CD4-positive, alpha-beta T cell (primary cell): ENCODE measurements at regions not wholly inside any gene's neighbourhood (a gene's known extent, or its start where the extent isn't known, plus 50 kb on each side); places are given as distances from the start of the nearest gene placed in this dataset.

Source experiments
- ATAC-seq: fragments of 200-7000 bp; cut with Tn5 transposase; one replicate; pipeline ENCODE4 v1.10.0; 2022; ENCODE audit warnings: mild to moderate bottlenecking; ENCODE audit not compliant: poor library complexity
- CTCF ChIA-PET: fragments of 350-600 bp; sonication (Branson Sonifier 250); formaldehyde crosslinking; loops from one replicate; lab custom pipeline; 2021; ENCODE audit warnings: antibody characterized with exemption, inconsistent platforms; lab: Charles Lee
- POLR2A ChIA-PET: fragments of 350-600 bp; sonication (Branson Sonifier 250); formaldehyde crosslinking; loops from one replicate; lab custom pipeline; 2021; ENCODE audit warnings: antibody characterized with exemption, inconsistent platforms; lab: Charles Lee
- DNase-seq, 14 experiments: peaks; one replicate each; pipeline ENCODE4 v3.0.0-alpha.2; 2013 to 2020; ENCODE audit warnings: mixed read lengths in 2 of 14
- H3K27ac ChIP-seq, 2 donors: one replicate each; pipeline versions ENCODE4 v1.5.1 to v1.7.0; 2013; ENCODE audit warnings: low read length in 2 of 2, low read depth in 1 of 2, mild to moderate bottlenecking in 1 of 2
- H3K27me3 ChIP-seq, 2 experiments: 1 replicate in 1 of 2; 2 replicates in 1 of 2; pipeline versions ENCODE4 v1.6.1 to v1.7.0; 2013; ENCODE audit warnings: low read length in 2 of 2, control low read depth in 1 of 2, mild to moderate bottlenecking in 1 of 2, moderate library complexity in 1 of 2; ENCODE audit not compliant: insufficient read depth in 2 of 2, control insufficient read depth in 1 of 2
- H3K36me3 ChIP-seq: one replicate; pipeline ENCODE4 v1.6.1; 2013; ENCODE audit warnings: low read length, control low read depth; ENCODE audit not compliant: insufficient read depth
- H3K4me1 ChIP-seq: one replicate; pipeline ENCODE4 v1.6.1; 2013; ENCODE audit warnings: low read length, control low read depth; ENCODE audit not compliant: insufficient read depth
- H3K4me3 ChIP-seq: one replicate; pipeline ENCODE4 v1.5.1; 2013; ENCODE audit warnings: mild to moderate bottlenecking, low read length, moderate library complexity
- H3K9me3 ChIP-seq, 2 experiments: 1 replicate in 1 of 2; 2 replicates in 1 of 2; pipeline versions ENCODE4 v1.6.1 to v1.7.0; 2013; ENCODE audit warnings: low read length in 2 of 2, mild to moderate bottlenecking in 2 of 2, control low read depth in 1 of 2, moderate library complexity in 1 of 2; ENCODE audit not compliant: control insufficient read depth in 1 of 2, insufficient read depth in 1 of 2
- H3K27ac Mint-ChIP-seq: one replicate; pipeline ENCODE4 v1.8.0; 2020; ENCODE audit warnings: mixed read lengths
- H3K27me3 Mint-ChIP-seq: one replicate; pipeline ENCODE4 v1.8.0; 2021; ENCODE audit warnings: mixed read lengths
- H3K36me3 Mint-ChIP-seq: one replicate; pipeline ENCODE4 v1.8.0; 2021; ENCODE audit warnings: low read depth, mixed read lengths
- H3K4me1 Mint-ChIP-seq: one replicate; pipeline ENCODE4 v1.8.0; 2021; ENCODE audit warnings: low read depth, mixed read lengths
- H3K4me3 Mint-ChIP-seq: one replicate; pipeline ENCODE4 v1.8.0; 2020; ENCODE audit warnings: mild to moderate bottlenecking, mixed read lengths
- H3K9me3 Mint-ChIP-seq: one replicate; pipeline ENCODE4 v1.8.0; 2020; ENCODE audit warnings: mixed read lengths
- intact Hi-C, 2 experiments: fragments of 100-400 bp; cut with DNase I in 1 of 2; cut with micrococcal nuclease in 1 of 2; formaldehyde crosslinking; loops; one replicate each; pipeline versions ENCODE4 v1.15.1 to v1.9.0; 2023 to 2025; cut with DNase I, micrococcal nuclease
- TF ChIP-seq, protein P1 (sequence below): fragments of 200-600 bp; IDR thresholded peaks from one replicate; pipeline ENCODE4 v1.8.0; 2022; ENCODE audit warnings: antibody characterized with exemption, mild to moderate bottlenecking

DNA sequence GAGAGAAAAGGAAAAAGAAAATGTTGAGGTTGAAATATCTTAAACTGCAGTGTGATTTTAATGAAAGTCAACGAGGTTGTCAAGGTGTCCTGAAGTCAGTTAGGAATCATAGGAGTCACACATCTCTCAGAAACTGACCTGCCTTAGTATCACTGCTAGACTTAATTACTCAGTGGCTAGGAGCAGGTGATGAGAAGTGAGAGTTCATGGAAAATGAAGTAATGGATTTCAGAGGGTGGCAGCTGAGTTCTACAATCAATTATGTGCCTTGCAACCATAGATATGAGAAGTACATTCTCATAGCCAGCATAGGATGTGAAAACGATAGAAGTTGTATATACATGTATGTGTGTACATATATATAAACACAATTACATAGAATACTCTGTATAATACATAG is 1269.7 kb downstream of the FSTL5 start:
- Mint-ChIP-seq H3K9me3 (peaks cover 9% of the 10 kb centered on the region), H3K36me3 (no peaks in the 10 kb centered on the region), H3K27ac (no peak overlapping the region), H3K27me3 (no peaks in the 10 kb centered on the region), H3K4me3 (no peak overlapping the region), H3K4me1 (no peaks in the 10 kb centered on the region)
- Histone ChIP-seq H3K36me3 (no peaks in the 10 kb centered on the region), H3K9me3 (peaks cover 0 to 15% of the 10 kb centered on the region in 2 experiments), H3K27ac (no peak overlapping the region), H3K4me1 (no peaks in the 10 kb centered on the region), H3K27me3 (no peaks in the 10 kb centered on the region), H3K4me3 (no peak overlapping the region)
- ChIA-PET POLR2A (no interaction called here), CTCF (no interaction called here)
- no peak for DNase-seq
- ATAC-seq, result no peak
- TF ChIP-seq, protein P1, sequence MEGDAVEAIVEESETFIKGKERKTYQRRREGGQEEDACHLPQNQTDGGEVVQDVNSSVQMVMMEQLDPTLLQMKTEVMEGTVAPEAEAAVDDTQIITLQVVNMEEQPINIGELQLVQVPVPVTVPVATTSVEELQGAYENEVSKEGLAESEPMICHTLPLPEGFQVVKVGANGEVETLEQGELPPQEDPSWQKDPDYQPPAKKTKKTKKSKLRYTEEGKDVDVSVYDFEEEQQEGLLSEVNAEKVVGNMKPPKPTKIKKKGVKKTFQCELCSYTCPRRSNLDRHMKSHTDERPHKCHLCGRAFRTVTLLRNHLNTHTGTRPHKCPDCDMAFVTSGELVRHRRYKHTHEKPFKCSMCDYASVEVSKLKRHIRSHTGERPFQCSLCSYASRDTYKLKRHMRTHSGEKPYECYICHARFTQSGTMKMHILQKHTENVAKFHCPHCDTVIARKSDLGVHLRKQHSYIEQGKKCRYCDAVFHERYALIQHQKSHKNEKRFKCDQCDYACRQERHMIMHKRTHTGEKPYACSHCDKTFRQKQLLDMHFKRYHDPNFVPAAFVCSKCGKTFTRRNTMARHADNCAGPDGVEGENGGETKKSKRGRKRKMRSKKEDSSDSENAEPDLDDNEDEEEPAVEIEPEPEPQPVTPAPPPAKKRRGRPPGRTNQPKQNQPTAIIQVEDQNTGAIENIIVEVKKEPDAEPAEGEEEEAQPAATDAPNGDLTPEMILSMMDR, result no peak
- intact Hi-C loops, result no loop called here

DNA sequence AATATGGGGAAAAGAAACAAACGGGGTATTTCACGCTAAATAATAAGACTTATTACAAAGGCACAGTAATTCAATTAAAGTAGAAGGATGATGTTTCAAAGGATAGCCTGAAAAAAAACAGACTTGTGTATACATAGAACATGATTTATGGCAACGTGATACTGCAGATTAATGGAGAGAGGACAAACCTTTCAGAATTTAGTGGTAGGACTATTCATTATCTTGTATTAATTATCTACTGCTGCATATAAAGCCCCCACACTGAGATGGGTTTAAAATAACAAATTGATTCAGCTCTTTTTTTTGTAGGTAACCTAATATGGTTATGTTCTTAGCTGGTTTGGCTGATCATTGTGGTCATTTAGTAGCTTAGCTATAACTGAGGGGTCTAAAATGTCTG is 1269.0 kb downstream of the FSTL5 start:
- H3K9me3 Mint-ChIP-seq, result peaks cover 9% of the 10 kb centered on the region

DNA sequence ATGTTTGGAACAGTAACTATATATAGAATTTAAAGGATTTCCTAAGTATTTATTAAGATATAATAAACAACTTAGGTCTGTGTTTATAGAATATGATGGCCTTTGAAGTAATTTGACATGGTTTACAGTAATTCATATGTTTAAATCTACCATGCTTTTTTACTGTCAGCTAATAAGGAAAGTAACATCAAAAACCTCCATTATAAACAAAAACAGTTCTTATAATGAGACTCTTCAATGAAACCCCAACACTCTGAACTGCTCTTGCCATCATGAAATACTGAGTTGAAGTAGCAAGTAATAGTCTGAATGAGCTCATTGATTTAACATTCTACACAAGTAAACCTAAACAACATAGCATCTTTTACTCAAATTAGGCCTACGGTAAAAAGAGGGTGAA is 1236.5 kb downstream of the FSTL5 start:
- DNase-seq, result no peak
- ChIA-PET POLR2A (no interaction called here), CTCF (no interaction called here)
- H3K27ac ChIP-seq, result no peak overlapping the region
- no peak overlapping the region for H3K4me3 ChIP-seq
- Mint-ChIP-seq H3K27me3 (no peaks in the 10 kb centered on the region), H3K4me1 (no peaks in the 10 kb centered on the region), H3K27ac (no peak overlapping the region), H3K36me3 (no peaks in the 10 kb centered on the region), H3K9me3 (peaks cover 8% of the 10 kb centered on the region), H3K4me3 (no peak overlapping the region)
- H3K4me1 ChIP-seq, result no peaks in the 10 kb centered on the region
- ATAC-seq, result no peak
- TF ChIP-seq, protein P1, result no peak
- intact Hi-C loops, result no loop called here
- peaks cover 0 to 2% of the 10 kb centered on the region in 2 experiments for H3K9me3 ChIP-seq
- H3K36me3 ChIP-seq, result no peaks in the 10 kb centered on the region
- H3K27me3 ChIP-seq, result no peaks in the 10 kb centered on the region

More for the DNA sequence above, 1269.0 kb downstream of the FSTL5 start:
- Histone ChIP-seq H3K4me1 (no peaks in the 10 kb centered on the region), H3K36me3 (no peaks in the 10 kb centered on the region), H3K27ac (no peak overlapping the region), H3K9me3 (peaks cover 0 to 15% of the 10 kb centered on the region in 2 experiments), H3K4me3 (no peak overlapping the region), H3K27me3 (no peaks in the 10 kb centered on the region)
- POLR2A ChIA-PET, result no interaction called here
- CTCF ChIA-PET, result no interaction called here
- Mint-ChIP-seq H3K36me3 (no peaks in the 10 kb centered on the region), H3K27ac (no peak overlapping the region), H3K4me3 (no peak overlapping the region), H3K4me1 (no peaks in the 10 kb centered on the region), H3K27me3 (no peaks in the 10 kb centered on the region)
- no peak for ATAC-seq
- TF ChIP-seq, protein P1, result no peak
- intact Hi-C loops, result no loop called here
- DNase-seq, result no peak
